Fibroblast of pulmonary artery (primary cell): ENCODE measurements at regions not wholly inside any gene's neighbourhood (a gene's known extent, or its start where the extent isn't known, plus 50 kb on each side); places are given as distances from the start of the nearest gene placed in this dataset.

Experiments used
- DNase-seq: peaks from one replicate; pipeline ENCODE4 v3.0.0-alpha.2; 2010; ENCODE audit warnings: low read depth
- H3K4me3 ChIP-seq: replicated peaks from 2 replicates; pipeline ENCODE4 v1.5.1; 2011; ENCODE audit warnings: low read depth, mild to moderate bottlenecking, control low read depth, low read length, moderate library complexity
- CTCF ChIP-seq: IDR thresholded peaks from 2 replicates; pipeline ENCODE4 v1.5.1; 2011; ENCODE audit warnings: mild to moderate bottlenecking, control low read depth, low read length, inconsistent platforms; ENCODE audit errors: missing control alignments

GRCh38 chr14:97315790-97316189 is 518.6 kb downstream of the VRK1 start:
- TF ChIP-seq CTCF = no peak
- no peak for DNase-seq
- H3K4me3 ChIP-seq = no peak overlapping the region

GRCh38 chr14:97318380-97318779 is 521.2 kb downstream of the VRK1 start:
- DNase-seq = no peak
- TF ChIP-seq CTCF = no peak
- no peak overlapping the region for H3K4me3 ChIP-seq

- H3K4me3 ChIP-seq = no peak overlapping the region
- no peak for TF ChIP-seq CTCF
- no peak for DNase-seq
Measured at GRCh38 chr14:97319691-97320090, 522.5 kb downstream of the VRK1 start.

GRCh38 chr14:97328743-97329142 is 531.6 kb downstream of the VRK1 start:
- no peak for DNase-seq
- TF ChIP-seq CTCF = no peak
- H3K4me3 ChIP-seq = no peak overlapping the region

- TF ChIP-seq CTCF = no peak
- H3K4me3 ChIP-seq = no peak overlapping the region
- no peak for DNase-seq
Measured at GRCh38 chr14:97329701-97330100, 532.5 kb downstream of the VRK1 start.

GRCh38 chr14:97331058-97331457 is 533.9 kb downstream of the VRK1 start:
- DNase-seq = no peak
- H3K4me3 ChIP-seq = no peak overlapping the region
- TF ChIP-seq CTCF = no peak

GRCh38 chr14:97331526-97331925 is 534.3 kb downstream of the VRK1 start:
- no peak for TF ChIP-seq CTCF
- no peak overlapping the region for H3K4me3 ChIP-seq
- no peak for DNase-seq
